ENCODE measurements at regions not wholly inside any gene's neighbourhood (a gene's known extent, or its start where the extent isn't known, plus 50 kb on each side); places are given as distances from the start of the nearest gene placed in this dataset.
"Not testable (repeated sequence)": the region's sequence is repeated elsewhere in the genome, so short reads cannot be mapped to it uniquely, and the experiment has no call there.

- no peak for DNase-seq (ENCODE audit: low read depth)
- no peak overlapping the region for H3K4me3 ChIP-seq (ENCODE audit: low read depth, low read length)
- TF ChIP-seq POLR2A (IDR thresholded peaks at IDR 0.05; ENCODE audit: extremely low read depth, insufficient read length) (no peak), CTCF (IDR thresholded peaks at IDR 0.05; ENCODE audit: low read depth, low read length) (no peak), MYC (IDR thresholded peaks at IDR 0.05; ENCODE audit: low read depth, low read length) (no peak), MAX (IDR thresholded peaks at IDR 0.05; ENCODE audit: low read depth, low read length) (no peak)
These were observed 90.3 kb downstream of the LSM3 start for GRCh38 chr3:14268897-14269296.

DNA sequence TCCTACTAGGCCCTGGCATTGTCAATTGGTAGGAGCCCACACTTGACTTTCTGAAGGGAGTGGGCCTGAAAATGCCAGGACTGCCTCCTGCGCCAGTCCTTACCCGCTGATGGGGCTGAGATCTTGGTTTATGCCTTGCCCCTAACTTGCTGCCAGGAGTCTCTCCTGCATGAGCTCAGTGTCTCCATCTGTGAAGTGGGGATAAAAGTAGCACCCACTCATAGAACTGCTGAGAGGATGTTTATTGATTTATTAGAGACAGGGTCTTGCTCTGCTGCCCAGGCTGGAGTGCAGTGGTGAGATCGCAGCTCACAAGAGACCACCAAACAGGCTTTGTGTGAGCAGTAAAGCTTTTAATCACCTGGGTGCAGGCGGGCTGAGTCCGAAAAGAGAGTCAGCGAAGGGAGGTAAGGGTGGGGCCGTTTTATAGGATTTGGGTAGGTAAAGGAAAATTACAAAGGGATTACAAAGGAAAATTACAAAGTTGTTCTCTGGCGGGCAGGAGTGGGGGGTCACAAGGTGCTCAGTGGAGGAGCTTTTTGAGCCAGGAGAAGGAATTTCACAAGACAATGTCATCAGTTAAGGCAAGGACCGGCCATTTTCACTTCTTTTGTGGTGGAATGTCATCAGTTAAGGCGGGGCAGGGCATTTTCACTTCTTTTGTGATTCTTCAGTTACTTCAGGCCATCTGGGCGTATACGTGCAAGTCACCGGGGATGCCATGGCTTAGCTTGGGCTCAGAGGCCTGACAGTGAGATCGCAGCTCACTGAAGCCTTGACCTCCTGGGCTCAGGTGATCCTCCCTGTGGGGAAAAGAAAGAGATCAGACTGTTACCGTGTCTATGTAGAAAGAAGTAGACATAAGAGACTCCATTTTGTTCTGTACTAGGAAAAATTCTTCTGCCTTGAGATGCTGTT is 93.7 kb downstream of the LSM3 start:
- not testable (repeated sequence) for H3K4me3 ChIP-seq (ENCODE audit: low read depth, low read length); DNase-seq (ENCODE audit: low read depth)

DNA sequence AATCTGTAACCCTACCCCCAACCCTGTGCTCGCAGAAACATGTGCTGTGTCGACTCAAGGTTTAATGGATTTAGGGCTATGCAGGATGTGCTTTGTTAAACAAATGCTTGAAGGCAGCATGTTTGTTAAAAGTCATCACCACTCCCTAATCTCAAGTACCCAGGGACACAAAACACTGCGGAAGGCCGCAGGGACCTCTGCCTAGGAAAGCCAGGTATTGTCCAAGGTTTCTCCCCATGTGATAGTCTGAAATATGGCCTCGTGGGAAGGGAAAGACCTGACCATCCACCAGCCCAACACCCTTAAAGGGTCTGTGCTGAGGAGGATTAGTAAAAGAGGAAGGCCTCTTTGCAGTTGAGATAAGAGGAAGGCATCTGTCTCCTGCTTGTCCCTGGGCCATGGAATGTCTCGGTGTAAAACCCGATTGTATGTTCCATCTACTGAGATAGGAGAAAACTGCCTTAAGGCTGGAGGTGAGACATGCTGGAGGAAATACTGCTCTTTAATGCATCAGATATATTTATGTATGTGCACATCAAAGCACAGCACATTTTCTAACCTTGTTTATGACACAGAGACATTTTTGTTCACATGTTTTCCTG is 94.4 kb downstream of the LSM3 start:
- H3K4me3 ChIP-seq (ENCODE audit: low read depth, low read length); DNase-seq (ENCODE audit: low read depth): not testable (repeated sequence)

GRCh38 chr3:14273901-14274611 is 95.4 kb downstream of the LSM3 start:
- H3K4me3 ChIP-seq (ENCODE audit: low read depth, low read length): no peak overlapping the region
- DNase-seq (ENCODE audit: low read depth): no peak
- no peak for TF ChIP-seq POLR2A (IDR thresholded peaks at IDR 0.05; ENCODE audit: extremely low read depth, insufficient read length)
- no peak for TF ChIP-seq CTCF (IDR thresholded peaks at IDR 0.05; ENCODE audit: low read depth, low read length)
- no peak for TF ChIP-seq MYC (IDR thresholded peaks at IDR 0.05; ENCODE audit: low read depth, low read length)
- TF ChIP-seq MAX (IDR thresholded peaks at IDR 0.05; ENCODE audit: low read depth, low read length): no peak

DNA sequence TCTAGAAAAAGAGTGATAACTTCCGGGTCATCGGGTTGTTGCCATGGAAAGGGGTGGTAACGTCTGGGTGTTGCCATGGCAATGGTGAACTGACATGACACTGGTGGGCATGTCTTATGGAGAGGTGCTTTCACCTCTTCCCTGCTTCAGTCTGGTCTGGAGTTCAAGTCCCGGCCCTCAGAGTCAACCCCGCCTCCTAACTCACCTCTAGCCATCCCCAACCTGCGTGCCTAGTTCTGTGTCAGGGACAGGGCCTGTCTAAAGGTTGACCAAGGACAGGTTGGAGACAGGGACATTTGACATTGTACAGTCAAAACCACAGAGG is 96.0 kb downstream of the LSM3 start:
- DNase-seq (ENCODE audit: low read depth): no peak
- no peak overlapping the region for H3K4me3 ChIP-seq (ENCODE audit: low read depth, low read length)
- TF ChIP-seq POLR2A (IDR thresholded peaks at IDR 0.05; ENCODE audit: extremely low read depth, insufficient read length): no peak
- TF ChIP-seq MYC (IDR thresholded peaks at IDR 0.05; ENCODE audit: low read depth, low read length): no peak
- TF ChIP-seq MAX (IDR thresholded peaks at IDR 0.05; ENCODE audit: low read depth, low read length): no peak
- TF ChIP-seq CTCF (IDR thresholded peaks at IDR 0.05; ENCODE audit: low read depth, low read length): no peak

DNA sequence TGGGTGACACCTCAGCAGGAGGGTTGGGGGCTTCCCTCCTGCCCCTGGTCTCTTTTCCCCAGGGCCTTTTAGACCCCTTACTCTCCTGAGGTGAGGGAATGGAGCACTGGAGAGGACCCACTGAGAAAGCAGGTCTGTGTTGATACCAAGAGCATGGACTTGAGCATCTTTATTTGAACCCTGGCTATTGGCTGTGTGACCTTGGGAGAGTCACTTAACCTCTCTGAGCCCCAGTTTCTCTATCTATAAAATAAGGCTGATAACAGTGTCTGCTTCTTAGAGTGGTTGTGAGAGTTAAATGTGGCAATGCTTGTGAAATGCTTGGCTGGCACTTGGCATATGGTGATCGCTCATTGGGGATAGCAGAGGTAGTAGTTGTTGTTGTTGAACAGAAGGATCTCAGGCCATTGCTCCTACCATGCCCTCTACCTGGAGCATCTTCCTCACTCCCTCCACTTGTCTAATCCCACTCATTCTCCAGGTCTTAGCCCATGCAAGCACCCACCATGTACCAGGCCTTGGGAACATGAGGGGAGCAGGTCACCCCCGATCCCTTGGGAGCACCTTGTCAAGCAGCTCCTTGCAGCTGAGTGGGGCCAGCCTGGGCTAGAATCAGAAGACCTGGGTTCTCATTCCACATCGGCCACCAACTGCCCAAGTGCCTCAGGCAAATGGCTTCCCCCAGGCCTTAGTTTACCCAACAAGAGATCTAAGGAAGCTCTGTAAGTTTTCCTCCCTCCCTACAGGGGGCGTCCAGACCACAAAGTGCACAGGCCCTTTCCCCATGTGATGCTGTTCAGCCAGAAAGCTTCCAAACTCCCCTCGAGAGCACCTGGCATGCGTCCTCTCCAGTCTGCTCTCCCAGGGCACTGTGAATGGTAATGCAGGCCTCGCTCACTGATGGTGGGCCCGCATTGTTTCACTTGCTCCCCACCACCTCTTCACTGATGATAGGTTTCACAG is 96.7 kb downstream of the LSM3 start:
- TF ChIP-seq POLR2A (IDR thresholded peaks at IDR 0.05; ENCODE audit: extremely low read depth, insufficient read length) (no peak), MAX (IDR thresholded peaks at IDR 0.05; ENCODE audit: low read depth, low read length) (no peak), CTCF (IDR thresholded peaks at IDR 0.05; ENCODE audit: low read depth, low read length) (peak; percentile 57), MYC (IDR thresholded peaks at IDR 0.05; ENCODE audit: low read depth, low read length) (no peak)
- peak; percentile 70 for DNase-seq (ENCODE audit: low read depth)
- no peak overlapping the region for H3K4me3 ChIP-seq (ENCODE audit: low read depth, low read length)

Measured in NB4 (cell line).